Left forelimb (tissue), 1 donor: ENCODE measurements at regions not wholly inside any gene's neighbourhood (a gene's known extent, or its start where the extent isn't known, plus 50 kb on each side); places are given as distances from the start of the nearest gene placed in this dataset.

ENCODE experiments used
- DNase-seq: peaks from one replicate; pipeline ENCODE4 v3.0.0-alpha.2; 2018; ENCODE audit warnings: low spot score

DNA sequence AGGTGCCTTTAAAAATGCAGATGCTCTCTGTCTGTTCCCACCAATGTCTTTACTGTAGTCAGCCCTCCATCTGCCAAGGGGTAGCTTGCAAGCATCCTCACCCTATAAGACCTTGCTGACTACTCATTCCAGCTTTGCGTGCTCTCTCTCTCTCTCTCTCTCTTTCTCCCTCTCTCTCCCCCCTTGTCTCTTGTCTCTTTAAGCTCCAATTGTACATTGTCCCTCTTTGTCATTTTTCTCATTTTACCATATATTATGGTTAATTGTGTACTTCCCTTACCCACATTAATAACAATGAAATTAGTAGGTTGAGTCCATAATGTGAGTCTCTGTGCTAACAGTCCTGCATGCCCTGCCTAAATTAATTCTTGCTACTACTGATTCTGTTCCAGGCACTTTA lies 350.2 kb upstream of the CDH4 start:
- no peak for DNase-seq

DNA sequence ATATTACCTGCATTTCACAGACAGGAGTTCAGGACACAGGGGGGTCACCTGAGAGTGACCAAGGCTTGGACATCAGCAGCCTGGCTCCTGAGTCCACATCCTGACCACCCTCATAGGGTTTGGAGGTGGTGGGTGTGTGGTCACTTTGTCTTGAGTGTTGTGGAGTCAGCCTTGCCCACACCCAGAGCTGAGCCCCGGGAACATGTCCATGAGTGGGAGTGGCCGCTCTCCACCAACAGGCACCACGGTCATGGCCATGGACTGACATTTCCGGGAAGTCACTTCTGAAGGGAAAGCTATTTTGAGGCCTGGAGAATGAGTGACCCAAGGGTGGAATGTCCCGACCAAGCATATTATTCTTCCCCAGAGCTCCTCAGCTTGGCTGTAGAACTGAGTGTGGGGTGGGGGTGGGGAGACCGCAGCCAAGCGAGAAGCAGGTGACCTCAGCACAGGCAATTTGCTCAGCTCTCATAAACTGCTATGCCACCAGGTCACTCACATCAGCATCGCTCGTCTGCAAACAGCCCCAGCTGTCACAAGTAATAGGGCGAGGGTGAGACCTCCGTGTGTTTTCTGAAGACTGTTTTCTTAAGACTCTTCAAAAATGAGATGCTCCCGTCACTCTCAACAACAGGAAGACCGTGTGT lies 348.6 kb upstream of the CDH4 start:
- DNase-seq = no peak

DNA sequence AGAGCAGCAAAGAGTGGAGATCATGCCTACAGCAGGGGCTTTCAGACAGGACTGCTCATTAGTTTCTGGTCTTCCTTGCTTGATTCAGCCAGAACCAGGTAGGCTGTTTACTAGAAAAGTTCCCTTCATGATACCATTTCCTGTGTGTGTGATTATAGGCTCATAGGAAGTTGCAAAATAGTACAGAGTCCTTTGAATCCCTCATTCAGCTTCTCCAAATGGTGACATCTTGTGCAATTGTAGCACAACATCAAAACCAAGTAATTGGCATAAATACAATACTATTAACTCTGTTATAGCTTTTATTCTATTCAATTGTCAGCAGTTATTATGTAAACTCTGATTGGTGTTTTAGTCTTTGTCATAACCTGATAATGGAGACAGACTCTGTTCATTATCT lies 347.3 kb upstream of the CDH4 start:
- no peak for DNase-seq

DNA sequence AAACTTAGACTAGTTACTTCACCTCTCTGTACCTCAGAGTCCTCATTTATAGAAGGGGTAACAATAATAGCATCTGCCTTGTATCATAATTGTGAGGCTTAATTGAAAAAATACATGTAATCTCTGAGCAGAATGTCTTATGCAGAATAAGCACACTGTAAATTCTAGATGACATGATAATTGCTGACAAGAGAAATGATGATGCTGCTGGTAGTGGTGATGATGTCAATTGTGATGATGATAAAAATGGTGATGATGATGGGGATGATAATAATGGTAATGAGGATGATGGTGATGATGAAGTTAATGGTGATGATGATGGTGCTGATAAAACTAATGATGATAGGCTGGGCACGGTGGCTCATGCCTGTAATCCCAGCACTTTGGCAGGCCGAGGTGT lies 346.1 kb upstream of the CDH4 start:
- DNase-seq = no peak

DNA sequence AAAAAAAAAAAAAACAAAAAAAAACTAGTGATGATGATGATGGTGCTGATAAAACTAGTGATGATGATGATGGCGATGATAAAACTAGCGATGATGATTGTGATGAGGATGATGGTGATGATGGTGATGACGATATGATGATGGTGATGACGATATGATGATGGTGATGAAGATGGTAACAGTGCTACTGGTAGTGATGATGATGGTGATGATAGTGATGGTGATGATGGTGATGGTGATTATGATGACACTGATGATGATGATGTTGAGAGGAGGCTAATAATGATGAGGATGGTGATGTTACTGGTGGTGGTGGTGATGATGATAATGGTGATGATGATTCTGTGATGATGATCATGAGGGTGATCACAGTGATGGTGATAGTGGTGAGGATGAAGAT lies 345.5 kb upstream of the CDH4 start:
- DNase-seq = no peak

DNA sequence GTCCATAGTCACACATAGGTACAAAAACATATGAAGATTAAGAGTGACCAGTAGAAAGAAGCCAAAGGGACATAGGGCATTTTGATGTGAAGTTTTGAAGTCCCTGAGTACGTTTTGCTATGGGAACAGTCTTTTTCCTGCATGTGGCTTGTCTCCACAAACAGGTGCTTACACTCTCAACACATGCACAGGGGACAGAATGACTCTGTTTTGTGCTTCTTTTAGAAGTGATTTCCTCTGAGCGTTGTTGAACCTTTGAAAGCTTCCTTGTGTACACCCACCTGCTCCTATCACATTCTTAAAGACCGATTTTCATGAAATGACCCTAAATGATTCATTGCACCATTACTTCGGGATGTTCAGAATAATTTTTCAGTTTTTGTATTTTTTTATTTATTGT lies 338.8 kb upstream of the CDH4 start:
- no peak for DNase-seq

DNA sequence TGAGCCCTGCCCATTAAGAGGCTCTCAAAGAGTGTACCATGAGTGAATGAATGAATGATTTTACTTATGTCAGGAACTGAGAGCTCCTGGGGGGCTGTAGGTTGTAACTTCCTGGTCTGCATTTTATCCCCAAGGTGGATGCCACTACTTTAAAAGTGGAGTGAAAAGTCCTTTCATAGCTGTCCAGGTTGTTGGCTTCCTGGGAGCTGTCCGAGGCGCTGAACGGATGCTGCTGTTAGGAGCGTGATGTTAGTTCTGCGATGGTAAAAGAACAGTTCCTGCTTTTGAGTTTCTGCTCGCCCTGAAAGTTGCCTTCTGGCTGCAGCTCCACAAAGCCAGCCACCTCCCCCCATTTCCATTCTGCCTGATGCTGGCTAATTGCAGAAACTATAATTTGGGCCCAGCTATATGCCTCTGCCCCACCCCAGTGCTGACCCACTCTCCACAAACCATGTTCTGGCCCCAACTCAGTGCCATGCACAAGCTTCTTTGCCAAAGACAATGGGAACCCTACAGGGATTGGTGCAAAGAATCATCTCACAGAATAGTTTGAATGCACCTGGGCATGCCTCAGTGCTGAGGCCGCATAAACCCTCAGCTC lies 330.9 kb upstream of the CDH4 start:
- no peak for DNase-seq

DNA sequence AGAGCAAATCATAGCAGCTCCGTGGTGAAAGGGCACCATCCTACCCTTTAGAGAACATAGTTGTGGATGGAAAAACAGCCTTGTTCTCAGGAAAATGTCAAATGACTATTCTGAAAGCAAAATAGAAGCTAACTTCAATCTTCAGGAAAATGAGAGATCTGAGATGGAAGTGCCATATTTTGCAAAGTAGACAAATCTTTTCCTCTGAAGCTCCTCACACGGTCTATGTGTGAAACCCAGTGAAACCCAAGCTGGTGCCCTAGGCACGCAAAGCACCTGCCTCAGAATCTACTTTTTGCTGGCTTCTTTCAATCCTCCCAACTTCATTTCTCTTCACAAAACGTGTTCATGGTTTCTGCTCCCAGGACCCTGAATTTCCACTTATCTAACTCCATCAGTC lies 325.2 kb upstream of the CDH4 start:
- no peak for DNase-seq

DNA sequence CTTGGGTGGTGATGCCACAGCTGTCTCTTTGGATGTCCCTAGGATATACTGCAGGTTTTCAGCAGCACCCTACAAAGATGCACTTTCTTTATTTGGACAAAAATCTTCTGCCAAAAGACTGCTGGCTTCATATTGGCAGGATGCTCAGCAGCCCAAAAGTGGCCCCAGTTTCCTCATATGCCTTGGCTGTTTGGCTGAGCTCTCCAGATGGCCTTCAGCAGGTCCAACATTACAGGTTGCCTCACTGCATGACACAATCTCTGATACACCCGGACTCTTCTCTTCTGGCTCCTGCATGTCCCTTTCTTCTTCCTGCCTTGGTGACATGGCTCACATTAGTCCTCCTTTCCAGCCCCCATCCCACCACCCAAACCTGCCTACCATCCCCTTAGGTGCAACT lies 323.7 kb upstream of the CDH4 start:
- no peak for DNase-seq

DNA sequence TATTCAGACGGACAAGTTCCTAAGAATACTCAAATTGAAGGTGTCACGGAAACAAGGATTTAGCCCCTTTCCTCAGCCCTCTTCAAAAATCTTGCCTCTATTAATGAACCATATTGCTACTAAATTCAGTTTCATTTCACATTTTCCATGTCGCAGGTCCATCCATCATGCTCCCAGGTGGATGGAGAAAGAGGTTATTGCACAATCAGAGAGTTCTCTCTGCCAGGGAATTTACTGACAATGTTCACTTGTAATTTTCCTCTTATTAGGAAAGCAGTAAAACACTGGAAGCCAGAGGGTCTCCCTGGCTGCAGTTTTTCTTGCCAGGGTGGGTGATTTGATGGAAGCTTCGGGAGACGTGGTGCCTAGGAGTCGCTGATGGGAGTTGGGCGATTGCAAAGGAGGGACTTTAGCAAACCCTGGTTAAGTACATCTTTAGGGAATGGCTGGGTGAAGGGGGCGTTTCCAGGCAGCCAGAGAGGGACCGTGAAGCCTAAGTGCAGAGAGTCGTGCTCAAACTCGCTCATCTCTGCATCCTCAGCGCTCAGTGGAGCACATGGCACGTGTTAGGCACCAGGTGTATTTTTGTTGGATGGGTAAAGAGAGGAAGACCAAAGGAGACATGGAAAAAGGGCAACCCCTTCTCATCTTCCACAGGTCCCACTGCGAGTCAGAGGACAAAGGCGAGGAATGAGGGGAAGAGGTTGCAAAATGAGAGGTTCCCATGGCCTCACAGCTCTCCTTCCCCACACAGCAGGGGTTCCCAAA lies 321.9 kb upstream of the CDH4 start:
- DNase-seq = no peak

DNA sequence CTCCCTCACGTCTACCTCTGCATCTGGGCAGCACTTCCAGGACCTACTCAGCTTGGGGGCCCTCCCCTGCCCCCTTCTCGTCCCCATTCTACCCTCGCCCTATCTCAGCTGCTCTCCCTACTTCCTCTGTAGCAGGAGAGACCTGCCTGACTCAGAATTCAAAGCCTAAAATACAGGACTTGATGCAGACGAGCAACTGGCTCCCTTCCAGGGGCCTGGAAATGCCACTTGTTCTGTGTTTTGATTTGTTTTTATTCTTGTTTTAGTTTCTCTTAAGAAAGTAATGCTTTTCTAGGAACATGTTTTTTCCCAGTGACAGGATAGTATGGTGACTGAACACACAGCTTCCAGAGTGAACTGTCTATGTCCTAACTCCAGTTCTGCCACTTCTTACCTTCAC lies 320.4 kb upstream of the CDH4 start:
- DNase-seq = no peak

DNA sequence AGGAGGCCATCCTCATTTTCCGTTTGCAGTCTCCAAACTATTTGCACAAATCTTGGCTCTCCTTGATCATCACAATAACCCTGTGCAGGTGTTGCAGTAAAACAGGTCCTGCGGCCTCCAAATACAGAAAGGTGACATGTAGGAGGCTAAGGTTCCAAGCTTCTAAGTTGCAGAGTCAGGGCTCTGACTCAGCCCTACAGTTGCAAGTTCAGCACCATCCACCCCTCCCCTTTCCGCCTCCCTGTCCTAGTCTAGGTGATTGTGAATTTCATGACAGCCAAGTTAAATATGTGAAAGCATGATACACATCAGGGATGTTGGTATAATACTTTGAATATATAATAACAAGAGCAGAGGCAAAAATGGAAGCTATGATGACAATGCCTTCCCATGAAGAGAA lies 317.3 kb upstream of the CDH4 start:
- no peak for DNase-seq

DNA sequence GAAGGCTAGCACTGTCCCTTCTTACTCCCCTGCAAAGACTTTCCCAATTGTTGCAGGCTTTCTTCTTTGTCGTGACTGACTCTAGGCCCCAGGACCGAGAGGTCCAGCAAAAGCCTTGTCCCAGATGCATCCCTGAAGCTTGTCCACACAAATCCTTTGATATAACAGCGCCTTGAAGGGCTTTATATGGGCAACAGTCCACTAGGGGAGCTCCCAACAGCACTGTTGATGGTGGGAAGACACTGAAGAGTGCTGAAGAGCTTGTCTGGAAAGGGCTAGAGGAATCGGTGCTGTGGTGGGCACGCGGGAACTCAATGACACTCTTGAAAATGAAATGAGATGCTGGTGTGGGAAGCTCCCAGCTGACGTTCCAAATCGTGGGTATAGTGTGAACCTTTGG lies 316.1 kb upstream of the CDH4 start:
- DNase-seq = no peak

DNA sequence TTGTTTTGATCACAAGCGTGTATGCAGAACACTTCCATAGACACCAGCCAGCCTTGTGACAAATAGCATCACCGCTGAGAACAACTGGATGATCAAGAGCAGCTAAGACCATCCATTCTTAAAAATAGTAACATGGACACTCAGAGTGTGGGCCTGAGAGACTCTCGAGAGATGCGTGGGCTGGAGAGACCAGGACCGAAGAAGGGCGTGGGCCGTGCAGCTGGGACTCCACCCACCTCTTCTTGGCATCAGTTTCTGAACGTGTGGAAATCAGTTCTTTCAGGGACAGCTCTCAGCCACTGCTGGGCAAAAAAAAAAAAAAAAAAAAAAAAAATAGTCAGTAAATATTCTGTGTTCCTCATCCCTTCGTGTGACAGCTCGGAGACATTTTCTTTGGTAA lies 314.5 kb upstream of the CDH4 start:
- no peak for DNase-seq

DNA sequence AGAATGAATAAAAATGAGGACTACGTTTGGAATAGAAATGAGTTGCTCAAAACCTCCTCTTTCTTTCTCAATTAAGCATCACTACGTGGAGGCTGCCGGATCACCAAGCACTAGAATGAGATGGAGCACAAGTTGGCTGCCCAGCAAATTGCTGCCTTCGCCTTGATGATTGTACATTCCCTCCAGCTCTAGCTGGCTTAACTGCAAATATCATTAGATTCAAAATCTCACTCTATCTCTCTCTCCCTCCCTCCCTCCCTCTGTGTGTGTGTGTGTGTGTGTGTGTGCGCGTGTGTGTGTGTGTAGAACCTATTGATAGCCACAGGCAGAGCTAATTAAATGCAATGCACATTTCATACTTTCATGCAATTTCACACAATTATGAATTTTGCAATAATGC lies 310.7 kb upstream of the CDH4 start:
- DNase-seq = no peak

DNA sequence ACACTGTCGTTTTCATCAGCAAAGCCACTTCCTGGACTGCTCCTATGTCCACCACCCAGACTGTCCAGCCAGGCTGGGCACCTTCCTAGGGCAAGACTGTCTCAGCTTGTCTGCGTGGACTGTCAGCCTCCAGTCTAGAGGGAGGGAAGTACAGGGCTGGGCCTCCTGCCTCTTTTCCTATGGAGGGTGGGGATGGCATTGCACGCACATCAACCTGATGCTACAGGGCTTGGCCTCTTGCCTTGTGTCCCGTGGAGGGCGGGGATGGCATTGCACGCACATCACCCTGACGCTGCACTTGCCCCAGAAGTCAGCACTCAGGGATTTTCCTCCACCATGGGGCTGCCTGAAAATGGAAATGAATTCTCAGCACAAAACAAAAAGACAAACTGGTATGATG lies 304.2 kb upstream of the CDH4 start:
- no peak for DNase-seq

DNA sequence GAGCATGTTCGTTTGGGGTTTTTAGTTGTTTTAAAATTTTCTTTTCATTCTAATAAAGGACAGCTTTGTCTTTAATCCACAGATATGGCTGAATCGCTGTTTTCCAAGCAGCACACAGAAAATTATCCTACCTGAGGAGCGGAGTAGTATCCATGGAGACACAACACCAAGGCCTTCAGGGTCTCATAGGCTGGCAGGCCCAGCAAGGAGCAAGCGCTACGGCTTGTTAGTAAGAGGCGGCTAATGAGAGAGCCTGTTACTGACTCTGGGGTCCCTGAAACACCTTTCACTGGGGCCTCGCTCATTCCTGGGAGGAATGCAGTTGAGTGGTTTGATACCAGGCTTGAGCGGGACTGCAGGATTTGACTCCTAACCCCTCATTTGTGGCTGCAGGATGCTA lies 303.8 kb upstream of the CDH4 start:
- no peak for DNase-seq

DNA sequence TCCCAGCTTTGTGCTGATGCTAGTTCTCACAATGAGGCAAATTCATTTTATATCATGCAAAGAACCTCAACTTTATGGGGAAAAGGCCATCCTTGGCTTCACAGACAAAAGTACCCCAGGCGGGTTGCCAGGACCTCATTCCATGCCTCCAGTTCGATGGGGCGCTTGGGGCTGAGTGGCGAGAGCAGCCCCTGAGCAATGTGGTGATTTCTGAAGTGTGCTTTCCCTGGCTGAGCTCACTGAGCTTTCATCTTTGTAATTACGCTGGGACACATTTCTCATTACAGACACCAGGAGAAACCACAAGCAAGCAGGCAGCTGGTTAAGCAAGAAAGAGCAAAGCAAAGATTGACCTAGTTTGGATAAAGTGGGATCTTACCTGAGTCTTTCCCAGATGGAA lies 301.5 kb upstream of the CDH4 start:
- DNase-seq = no peak

DNA sequence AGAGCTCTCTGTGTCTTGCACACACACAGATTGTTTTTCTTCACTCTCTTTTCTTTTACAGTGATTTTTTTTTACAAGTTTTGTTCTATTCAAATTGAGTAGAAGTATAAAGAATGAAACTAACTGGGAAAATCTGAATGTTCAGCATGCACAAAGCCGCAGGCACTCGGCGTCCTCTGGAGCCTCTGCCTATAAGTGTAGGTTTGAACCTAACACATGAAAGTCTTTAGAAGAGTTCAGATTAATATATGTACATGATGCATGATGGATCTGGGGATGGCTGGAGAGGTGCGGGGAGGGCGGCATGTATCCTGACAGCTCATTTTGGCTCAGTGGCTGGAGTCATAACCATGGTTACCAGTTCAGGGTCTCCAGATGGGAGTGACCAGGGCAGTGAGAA lies 301.1 kb upstream of the CDH4 start:
- no peak for DNase-seq

DNA sequence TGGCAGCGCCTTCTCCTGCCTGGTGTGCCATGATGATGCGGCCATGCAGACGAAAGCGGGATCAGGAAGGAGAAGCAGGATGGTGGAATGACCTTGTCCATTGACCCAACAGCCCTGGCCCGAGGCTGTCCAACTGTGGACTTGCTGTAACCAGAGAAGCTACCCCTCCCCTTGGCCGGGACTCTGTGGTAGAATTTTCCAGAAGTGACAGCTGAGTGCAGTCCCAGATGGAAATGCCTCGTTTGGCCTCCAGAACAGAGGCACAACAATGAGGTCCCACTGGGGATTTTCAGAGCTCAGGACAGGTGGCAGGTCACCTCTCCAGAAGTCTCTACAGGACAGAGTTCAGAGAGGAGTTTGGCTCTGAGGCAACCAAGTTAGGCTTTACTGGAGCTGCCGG lies 299.2 kb upstream of the CDH4 start:
- DNase-seq = no peak

DNA sequence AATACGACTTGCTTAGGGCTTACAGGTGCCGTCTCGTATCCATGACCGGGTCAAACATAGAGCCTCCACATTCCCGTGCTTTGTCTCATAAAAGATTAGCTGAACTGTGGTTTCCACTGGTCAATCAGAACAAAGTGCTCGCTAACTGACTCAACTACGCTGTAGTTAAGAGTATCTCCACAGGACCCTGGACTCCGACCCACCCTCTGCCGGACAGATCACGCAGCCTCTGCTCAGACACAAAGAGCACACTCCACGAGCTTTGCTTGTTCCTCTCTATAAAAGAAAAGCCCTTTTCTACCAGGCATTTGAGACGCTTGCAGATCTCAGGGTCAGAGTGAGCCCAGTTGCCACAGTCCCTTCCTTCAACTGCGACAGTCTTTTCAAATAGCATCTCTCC lies 298.7 kb upstream of the CDH4 start:
- DNase-seq = no peak

DNA sequence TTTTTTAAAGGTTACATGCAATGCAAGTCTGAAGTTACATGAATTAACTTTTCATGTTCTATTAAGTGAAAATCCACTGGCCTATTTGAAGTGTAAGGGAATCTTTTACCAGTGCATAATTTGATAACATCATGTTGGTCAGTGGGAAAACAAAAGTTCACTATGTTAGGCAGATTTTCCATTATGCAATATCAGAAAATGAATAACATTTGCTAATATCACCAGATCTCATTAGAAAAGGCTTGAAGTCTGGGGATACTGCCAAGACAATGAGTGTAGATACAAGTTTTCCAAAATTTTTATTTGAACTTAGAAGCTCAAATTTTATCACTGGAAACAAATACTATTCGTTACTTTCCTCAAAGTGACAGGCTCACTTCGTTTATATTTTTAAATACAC lies 296.4 kb upstream of the CDH4 start:
- DNase-seq = no peak

DNA sequence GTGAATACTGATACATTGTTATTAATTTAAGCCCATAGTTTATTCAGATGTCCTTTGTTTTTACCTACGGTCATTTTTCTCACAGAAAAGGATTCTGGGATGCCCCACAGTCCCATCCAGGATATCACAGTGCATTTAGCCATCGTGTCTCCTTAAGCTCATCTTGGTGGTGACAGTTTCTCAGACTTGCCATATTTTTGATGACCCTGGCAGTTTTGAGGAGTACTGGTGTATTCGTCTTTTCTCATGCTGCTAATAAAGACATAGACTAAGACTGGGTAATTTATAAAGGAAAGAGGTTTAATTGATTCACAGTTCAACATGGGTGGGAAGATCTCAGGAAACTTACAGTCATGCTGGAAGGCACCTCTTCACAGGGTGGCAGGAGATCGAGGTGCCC lies 295.9 kb upstream of the CDH4 start:
- DNase-seq = no peak

DNA sequence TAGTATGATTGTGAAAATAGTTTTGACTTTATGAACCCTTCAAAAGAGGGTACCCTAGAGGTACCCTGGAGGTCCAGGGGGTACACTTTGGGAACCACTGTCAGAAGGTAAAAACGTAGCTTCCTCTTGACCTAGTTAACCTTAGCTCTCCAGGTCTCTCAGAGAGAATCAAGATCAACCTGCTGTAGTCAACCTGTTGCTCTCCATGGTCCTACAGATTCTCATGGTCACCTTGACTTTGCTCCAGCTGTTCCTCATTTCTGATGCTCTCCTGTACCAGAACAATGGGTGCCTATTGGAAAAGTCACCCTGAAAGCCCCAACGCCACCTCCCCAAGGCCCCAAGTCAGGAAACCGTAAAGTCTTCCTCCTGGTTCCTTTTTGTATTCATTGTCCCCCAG lies 294.4 kb upstream of the CDH4 start:
- DNase-seq = no peak
